ENCODE measurements at regions not wholly inside any gene's neighbourhood (a gene's known extent, or its start where the extent isn't known, plus 50 kb on each side); places are given as distances from the start of the nearest gene placed in this dataset.

DNA sequence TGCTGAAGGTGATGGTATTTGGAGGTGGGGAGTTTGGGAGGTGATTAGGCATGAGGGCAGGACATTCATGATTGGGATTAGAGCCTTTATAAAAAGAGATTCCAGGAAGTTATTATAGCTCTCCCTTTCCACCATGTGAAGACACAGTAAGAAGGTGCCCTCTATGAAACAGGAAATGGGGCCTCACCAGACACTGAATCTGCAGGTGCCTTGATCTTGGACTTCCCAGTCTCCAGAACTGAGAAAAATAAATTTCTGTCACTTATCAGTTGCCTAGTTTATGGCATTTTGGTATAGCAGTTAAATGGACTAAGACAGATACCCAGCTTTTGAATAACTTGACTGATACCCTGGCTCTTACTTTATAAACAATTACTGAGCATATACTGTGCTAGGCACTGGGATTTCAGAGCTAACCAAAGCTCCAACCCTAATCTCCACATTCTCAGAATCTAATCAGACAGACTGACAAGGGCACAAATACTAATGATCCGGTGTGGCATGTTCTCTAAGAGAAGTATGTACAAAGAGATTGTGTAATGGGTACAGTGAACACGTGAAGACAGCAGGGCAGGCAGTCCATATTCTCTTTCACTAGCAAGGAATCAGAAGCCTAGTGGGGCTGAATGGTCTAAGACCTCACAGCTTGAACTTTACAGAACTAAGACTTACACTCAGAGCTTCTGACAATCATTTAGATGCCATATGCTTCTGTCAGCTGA is 343.1 kb downstream of the WDR72 start:
- Mint-ChIP-seq H3K36me3 (ENCODE audit: low read depth) (no peaks in the 10 kb centered on the region; the same call in 1 of the 2 replicates), H3K27me3 (ENCODE audit: insufficient read depth) (0 out of 2 replicates have a peak, but pooled peaks cover 3% of the 10 kb centered on the region), H3K9me3 (peaks cover 49% of the 10 kb centered on the region), H3K4me3 (no peak overlapping the region), H3K4me1 (ENCODE audit: low read depth) (no peaks in the 10 kb centered on the region), H3K27ac (no peak overlapping the region)
- DNase-seq = no peak
- no peak for TF ChIP-seq CTCF (IDR thresholded peaks at IDR 0.05)

DNA sequence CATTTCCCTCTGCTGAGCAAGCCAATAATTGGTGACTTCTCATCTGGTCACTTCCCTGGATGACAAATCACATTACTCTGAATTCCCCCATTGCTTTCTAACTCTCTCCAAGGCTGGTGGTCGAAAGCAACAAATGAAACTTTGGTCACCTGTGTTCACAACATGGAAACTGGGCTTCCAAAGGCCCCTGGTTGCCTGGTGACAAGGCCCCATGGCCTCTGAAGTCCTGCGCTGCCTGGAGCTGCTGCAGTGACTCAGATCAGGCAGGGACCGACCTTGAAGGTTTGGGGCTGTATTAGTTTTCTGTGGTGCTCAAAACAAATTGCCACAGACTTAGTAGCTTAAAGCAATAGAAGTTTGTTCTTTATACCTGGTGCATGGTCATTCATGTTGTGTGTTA is 345.3 kb downstream of the WDR72 start:
- no peak for DNase-seq
- peaks cover 53% of the 10 kb centered on the region for H3K9me3 Mint-ChIP-seq
- H3K36me3 Mint-ChIP-seq (ENCODE audit: low read depth) = no peaks in the 10 kb centered on the region; the same call in 1 of the 2 replicates
- H3K27ac Mint-ChIP-seq = no peak overlapping the region
- 0 out of 2 replicates have a peak, but pooled peaks cover 3% of the 10 kb centered on the region for H3K27me3 Mint-ChIP-seq (ENCODE audit: insufficient read depth)
- H3K4me3 Mint-ChIP-seq = no peak overlapping the region
- H3K4me1 Mint-ChIP-seq (ENCODE audit: low read depth) = no peaks in the 10 kb centered on the region
- TF ChIP-seq CTCF (IDR thresholded peaks at IDR 0.05) = no peak

DNA sequence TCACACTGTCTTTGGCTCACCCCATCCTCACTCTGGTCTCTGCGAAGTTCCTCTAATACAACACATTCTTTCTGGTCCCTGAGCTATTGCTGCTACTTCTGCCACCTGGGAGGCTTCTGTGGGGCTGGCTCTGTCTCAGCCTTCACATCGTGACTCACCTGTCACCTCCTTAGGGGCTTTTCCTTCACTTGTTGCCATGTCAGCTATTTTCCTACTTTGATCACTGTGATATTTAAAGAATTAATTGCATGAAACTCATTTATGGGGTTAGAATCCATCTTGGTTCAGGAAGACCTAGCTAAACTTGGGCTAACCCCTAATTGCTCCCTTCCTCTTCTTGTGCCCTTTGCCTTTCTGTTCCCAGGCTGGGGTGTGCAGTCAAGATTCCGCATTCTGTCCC is 346.9 kb downstream of the WDR72 start:
- no peak for TF ChIP-seq CTCF (IDR thresholded peaks at IDR 0.05)
- no peak for DNase-seq

GRCh38 chr15:53404930-53405493 is 354.5 kb downstream of the WDR72 start:
- Mint-ChIP-seq H3K27ac (no peak overlapping the region), H3K4me3 (no peak overlapping the region), H3K9me3 (peaks cover 74% of the 10 kb centered on the region), H3K4me1 (ENCODE audit: low read depth) (no peaks in the 10 kb centered on the region), H3K27me3 (ENCODE audit: insufficient read depth) (no peaks in the 10 kb centered on the region), H3K36me3 (ENCODE audit: low read depth) (peaks cover 5% of the 10 kb centered on the region; the same call in 1 of the 2 replicates)
- TF ChIP-seq CTCF (IDR thresholded peaks at IDR 0.05) = no peak
- DNase-seq = no peak

More for the DNA sequence above, 346.9 kb downstream of the WDR72 start:
- Mint-ChIP-seq H3K27ac (no peak overlapping the region), H3K36me3 (ENCODE audit: low read depth) (no peaks in the 10 kb centered on the region; the same call in 1 of the 2 replicates), H3K9me3 (peaks cover 61% of the 10 kb centered on the region), H3K27me3 (ENCODE audit: insufficient read depth) (no peaks in the 10 kb centered on the region), H3K4me3 (no peak overlapping the region), H3K4me1 (ENCODE audit: low read depth) (no peaks in the 10 kb centered on the region)

DNA sequence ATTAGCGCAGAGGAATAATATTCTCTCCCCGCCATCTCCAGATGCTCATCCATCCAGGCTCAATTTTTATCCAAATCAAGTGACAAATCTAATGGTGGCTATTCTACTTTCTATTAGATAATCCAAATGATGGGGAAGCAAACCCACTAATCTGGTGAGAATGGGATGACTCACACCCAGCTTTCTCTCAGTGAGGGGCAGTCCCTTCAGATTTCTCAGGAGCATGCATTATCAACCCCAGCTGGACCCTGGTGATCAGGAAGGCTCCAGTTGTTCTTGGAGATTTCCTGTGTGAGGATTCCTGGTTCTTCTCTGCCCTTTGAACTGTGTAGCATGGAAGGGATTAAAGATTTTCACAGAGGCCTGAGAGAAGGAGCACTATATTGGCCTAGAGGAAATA is 358.0 kb downstream of the WDR72 start:
- Mint-ChIP-seq H3K27me3 (ENCODE audit: insufficient read depth) (no peaks in the 10 kb centered on the region), H3K9me3 (peaks cover 56% of the 10 kb centered on the region), H3K27ac (no peak overlapping the region), H3K4me1 (ENCODE audit: low read depth) (no peaks in the 10 kb centered on the region), H3K36me3 (ENCODE audit: low read depth) (peaks cover 5% of the 10 kb centered on the region; the same call in 1 of the 2 replicates), H3K4me3 (no peak overlapping the region)
- no peak for TF ChIP-seq CTCF (IDR thresholded peaks at IDR 0.05)
- no peak for DNase-seq
